Adipocyte (in vitro differentiated cells): ENCODE measurements at regions not wholly inside any gene's neighbourhood (a gene's known extent, or its start where the extent isn't known, plus 50 kb on each side); places are given as distances from the start of the nearest gene placed in this dataset.

Experiments used
- DNase-seq: peaks from one replicate; pipeline ENCODE4 v3.0.0-alpha.2; 2015; ENCODE audit warnings: low read depth
- H3K27me3 ChIP-seq: replicated peaks from 2 replicates; pipeline ENCODE4 v1.7.0; 2013; ENCODE audit warnings: mild to moderate bottlenecking, low read length, moderate library complexity; ENCODE audit not compliant: control insufficient read depth, insufficient read depth
- H3K36me3 ChIP-seq: 2 replicates; pipeline ENCODE4 v1.7.0; 2013; ENCODE audit warnings: low read length, mild to moderate bottlenecking, moderate library complexity; ENCODE audit not compliant: control insufficient read depth, insufficient read depth, severe bottlenecking
- H3K4me1 ChIP-seq: 2 replicates; pipeline ENCODE4 v1.7.0; 2013; ENCODE audit warnings: mild to moderate bottlenecking, low read length, moderate library complexity; ENCODE audit not compliant: control insufficient read depth, insufficient read depth
- H3K4me3 ChIP-seq: 2 replicates; pipeline ENCODE4 v1.7.0; 2013; ENCODE audit warnings: mild to moderate bottlenecking, low read length, moderate library complexity
- H3K9ac ChIP-seq: 2 replicates; pipeline ENCODE4 v1.7.0; 2013; ENCODE audit warnings: mild to moderate bottlenecking, low read length, moderate library complexity
- H3K9me3 ChIP-seq: 2 replicates; pipeline ENCODE4 v1.7.0; 2013; ENCODE audit warnings: mild to moderate bottlenecking, low read length, moderate library complexity; ENCODE audit not compliant: control insufficient read depth

DNA sequence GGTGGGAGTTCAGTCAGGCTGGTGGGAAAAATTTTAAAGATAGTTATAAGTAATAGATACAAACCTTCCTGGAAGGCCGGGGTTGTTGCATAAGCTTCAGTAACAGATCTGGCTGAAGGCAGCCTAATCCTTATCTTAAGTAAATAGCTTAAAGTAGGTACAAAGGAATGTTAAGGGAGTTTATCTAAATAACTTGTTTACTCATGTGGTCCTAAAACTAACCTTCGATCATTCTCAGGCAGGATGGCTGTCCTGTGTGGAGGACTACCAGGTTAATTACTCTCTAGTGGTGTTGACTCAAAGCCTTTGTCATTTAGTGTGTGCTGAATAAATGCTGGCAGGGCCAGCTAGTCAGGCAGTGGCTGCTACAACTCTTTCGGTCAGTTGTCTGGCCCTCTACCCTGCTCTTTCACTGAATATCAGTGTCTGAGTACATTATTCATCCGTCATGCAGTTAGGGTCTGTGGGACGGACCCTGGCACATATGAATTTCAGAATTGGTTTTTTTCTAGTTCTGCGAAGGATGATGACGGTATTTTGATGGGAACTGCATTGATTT lies 131.6 kb upstream of the TAB2 start:
- DNase-seq: no peak

DNA sequence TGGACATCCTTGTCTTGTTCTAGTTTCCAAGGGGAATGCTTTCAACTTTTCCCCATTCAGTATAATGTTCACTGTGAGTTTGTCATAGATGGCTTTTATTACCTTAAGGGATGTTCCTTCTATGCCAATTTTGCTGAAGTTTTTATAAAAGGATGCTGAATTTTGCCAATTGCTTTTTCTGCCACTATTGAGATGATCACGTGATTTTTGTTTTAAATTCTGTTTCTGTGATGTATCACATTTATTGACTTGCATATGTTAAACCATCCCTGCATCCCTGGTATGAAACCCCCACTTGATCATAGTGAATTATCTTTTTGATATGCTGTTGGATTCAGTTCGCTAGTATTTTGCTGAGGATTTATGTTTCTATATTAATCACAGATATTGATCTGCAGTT lies 130.6 kb upstream of the TAB2 start:
- Histone ChIP-seq H3K4me1 (no peaks in the 10 kb centered on the region), H3K9ac (no peak overlapping the region), H3K27me3 (no peaks in the 10 kb centered on the region)

More for the DNA sequence above, 131.6 kb upstream of the TAB2 start:
- Histone ChIP-seq H3K9me3 (peaks cover 31% of the 10 kb centered on the region), H3K27me3 (no peaks in the 10 kb centered on the region), H3K36me3 (no peaks in the 10 kb centered on the region), H3K4me1 (no peaks in the 10 kb centered on the region), H3K9ac (no peak overlapping the region), H3K4me3 (no peak overlapping the region)

GRCh38 chr6:149190224-149190831 lies 127.2 kb upstream of the TAB2 start:
- DNase-seq: no peak
- Histone ChIP-seq H3K9ac (no peak overlapping the region), H3K36me3 (no peaks in the 10 kb centered on the region), H3K9me3 (peaks cover 21% of the 10 kb centered on the region), H3K4me1 (no peaks in the 10 kb centered on the region), H3K27me3 (no peaks in the 10 kb centered on the region), H3K4me3 (no peak overlapping the region)

More for the DNA sequence above, 130.6 kb upstream of the TAB2 start:
- H3K4me3 ChIP-seq: no peak overlapping the region
- H3K36me3 ChIP-seq: no peaks in the 10 kb centered on the region
- no peak for DNase-seq
- peaks cover 31% of the 10 kb centered on the region for H3K9me3 ChIP-seq

DNA sequence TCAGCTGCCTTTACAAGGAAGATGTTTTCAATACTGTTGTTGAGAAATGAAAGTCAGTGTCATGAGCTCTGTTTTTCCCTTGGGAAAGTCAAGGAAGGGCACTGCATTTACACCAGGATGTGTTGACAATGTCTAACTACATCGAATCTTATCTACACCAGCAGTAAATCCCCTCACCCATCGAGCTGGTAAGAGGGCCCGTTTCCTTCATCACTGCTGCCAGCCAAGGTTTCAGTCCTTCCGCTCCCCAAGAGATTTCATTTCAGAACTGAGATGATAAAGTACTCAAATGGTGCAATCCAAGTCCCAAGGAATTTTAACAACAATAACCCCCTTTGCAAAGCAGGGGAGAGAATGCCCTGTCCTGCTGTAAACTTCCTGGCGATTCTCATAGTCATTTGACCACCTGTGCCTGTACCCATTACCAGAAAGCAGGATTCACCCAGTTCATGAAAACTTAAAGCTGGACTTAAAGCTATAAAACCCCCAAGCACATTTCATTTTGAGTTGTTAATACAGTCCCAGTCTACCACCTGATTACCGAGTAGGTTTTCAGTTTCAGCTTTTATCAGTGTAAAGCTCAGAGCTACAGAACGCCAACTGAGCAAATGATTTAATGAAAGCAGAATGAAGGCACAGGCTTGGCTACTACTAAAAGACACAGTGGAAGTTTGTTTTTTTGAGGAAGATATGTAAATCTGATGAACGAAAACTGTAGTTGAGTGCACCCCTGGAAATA lies 122.5 kb upstream of the TAB2 start:
- Histone ChIP-seq H3K9ac (no peak overlapping the region), H3K27me3 (peaks cover 6% of the 10 kb centered on the region), H3K9me3 (peaks cover 16% of the 10 kb centered on the region), H3K4me1 (no peaks in the 10 kb centered on the region), H3K36me3 (no peaks in the 10 kb centered on the region), H3K4me3 (no peak overlapping the region)
- no peak for DNase-seq

DNA sequence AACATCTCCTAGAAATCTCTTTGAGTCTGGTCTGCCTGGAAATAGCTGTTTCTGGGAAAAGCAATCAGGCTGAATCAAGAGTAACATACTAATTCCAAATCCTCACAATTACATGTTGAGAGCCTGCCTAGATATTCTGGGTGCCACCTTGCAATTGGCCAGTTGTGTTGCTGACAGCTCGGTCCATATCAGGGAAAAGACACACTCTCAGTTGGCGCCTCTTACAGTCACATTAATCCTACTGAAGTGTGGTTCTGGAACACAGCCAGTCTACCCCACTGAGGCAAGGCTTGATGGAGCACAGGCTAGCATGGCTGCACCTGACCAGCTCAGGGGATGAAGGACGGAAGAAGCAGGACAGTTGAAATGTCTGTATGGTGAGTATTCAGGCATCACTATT lies 121.4 kb upstream of the TAB2 start:
- H3K27me3 ChIP-seq: peaks cover 6% of the 10 kb centered on the region
- no peaks in the 10 kb centered on the region for H3K4me1 ChIP-seq
- H3K9me3 ChIP-seq: peaks cover 16% of the 10 kb centered on the region
- no peak overlapping the region for H3K9ac ChIP-seq
- H3K36me3 ChIP-seq: no peaks in the 10 kb centered on the region
- no peak for DNase-seq
- H3K4me3 ChIP-seq: no peak overlapping the region

DNA sequence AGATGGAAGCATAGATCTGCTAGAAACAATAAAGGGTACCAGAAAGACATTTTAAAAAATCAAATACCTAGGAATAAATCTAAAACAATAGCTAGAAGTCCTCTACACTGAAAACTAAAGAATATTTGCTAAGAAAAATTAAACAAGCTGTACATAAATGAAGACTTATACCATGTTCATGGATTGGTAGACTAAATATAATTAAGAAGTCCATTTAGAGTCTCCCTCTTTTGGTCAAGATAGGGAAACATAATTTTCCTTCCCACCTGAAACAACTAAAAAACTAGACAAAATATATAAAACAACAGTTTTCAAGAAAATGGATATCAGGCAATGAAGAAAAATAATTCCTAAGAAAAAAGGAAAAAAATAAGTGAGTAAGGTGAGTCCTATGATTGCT lies 120.0 kb upstream of the TAB2 start:
- no peak overlapping the region for H3K9ac ChIP-seq
- no peaks in the 10 kb centered on the region for H3K4me1 ChIP-seq
- no peaks in the 10 kb centered on the region for H3K36me3 ChIP-seq
- H3K9me3 ChIP-seq: peaks cover 16% of the 10 kb centered on the region
- no peak for DNase-seq
- peaks cover 6% of the 10 kb centered on the region for H3K27me3 ChIP-seq
- H3K4me3 ChIP-seq: no peak overlapping the region

DNA sequence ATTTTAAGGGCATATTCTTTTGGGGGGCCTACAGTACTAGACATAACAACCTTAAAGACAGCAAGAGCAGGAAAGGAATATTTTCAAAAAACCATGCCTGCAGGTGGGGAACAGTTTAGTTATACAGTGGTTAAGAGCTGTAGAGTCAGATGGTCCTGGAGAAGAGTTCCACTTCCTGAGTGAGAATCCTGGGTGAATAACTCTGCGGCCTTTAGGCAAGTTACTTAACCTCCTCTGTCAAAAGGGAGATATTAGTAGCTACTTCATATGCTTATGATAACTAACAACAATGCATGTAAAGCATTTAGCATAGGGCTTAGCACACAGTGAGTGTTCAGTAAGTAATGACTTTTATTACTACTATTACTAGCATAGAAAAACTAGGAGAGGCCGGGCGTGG lies 119.2 kb upstream of the TAB2 start:
- Histone ChIP-seq H3K4me1 (no peaks in the 10 kb centered on the region), H3K4me3 (no peak overlapping the region), H3K27me3 (peaks cover 6% of the 10 kb centered on the region), H3K36me3 (no peaks in the 10 kb centered on the region), H3K9me3 (peaks cover 16% of the 10 kb centered on the region), H3K9ac (no peak overlapping the region)
- DNase-seq: no peak

GRCh38 chr6:149200282-149200945 lies 117.1 kb upstream of the TAB2 start:
- Histone ChIP-seq H3K4me1 (no peaks in the 10 kb centered on the region), H3K4me3 (no peak overlapping the region), H3K27me3 (peaks cover 6% of the 10 kb centered on the region), H3K9ac (no peak overlapping the region), H3K9me3 (peaks cover 16% of the 10 kb centered on the region), H3K36me3 (no peaks in the 10 kb centered on the region)
- no peak for DNase-seq

DNA sequence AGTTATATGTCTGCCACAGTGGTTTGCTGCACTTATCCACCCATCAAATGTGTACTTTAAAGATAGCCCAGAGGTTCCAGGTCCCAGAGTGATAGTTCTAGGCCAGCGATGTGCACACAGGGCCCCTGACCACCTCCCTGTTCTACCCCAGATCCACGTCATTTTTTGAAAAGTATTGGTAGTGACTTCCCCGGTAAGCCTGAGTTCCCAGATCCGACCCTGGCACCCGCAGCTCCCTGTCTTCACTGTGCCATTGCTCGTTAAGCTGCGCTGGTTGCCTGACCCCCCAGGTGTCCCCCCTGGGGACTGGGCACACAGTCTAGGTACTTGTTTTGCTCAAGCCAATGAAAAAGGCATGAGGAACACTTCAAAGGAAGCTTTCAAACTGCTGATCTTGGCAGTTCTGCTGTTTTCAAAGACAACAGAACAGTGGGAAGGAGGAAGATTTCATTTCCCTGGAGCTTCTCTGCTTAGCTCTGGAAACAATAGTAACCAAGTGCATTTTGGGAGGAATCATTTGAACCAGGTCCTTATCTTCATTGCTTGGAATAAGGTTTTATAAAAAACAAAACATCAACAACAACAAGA lies 116.3 kb upstream of the TAB2 start:
- peaks cover 4% of the 10 kb centered on the region for H3K27me3 ChIP-seq
- no peak overlapping the region for H3K9ac ChIP-seq
- no peak overlapping the region for H3K4me3 ChIP-seq
- H3K36me3 ChIP-seq: no peaks in the 10 kb centered on the region
- DNase-seq: no peak
- no peaks in the 10 kb centered on the region for H3K4me1 ChIP-seq
- H3K9me3 ChIP-seq: peaks cover 16% of the 10 kb centered on the region

DNA sequence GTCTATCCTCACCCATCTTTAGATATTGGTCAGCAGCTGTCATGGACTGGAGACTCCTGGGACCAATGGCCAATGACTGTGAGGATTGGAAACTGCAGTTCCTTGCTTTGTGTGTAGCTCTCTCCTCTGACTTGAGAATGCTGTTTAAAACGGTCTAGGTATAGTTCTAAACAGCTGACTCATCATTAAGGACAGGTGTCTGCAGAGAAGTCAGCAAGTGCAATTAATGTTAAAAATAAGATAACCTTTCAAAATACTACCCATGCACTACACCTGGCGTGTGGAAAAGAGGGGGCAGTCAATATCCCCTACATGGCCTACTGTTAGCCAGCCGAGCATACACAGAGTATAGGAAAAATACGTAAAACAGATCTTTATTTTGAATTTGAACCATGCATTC lies 115.4 kb upstream of the TAB2 start:
- Histone ChIP-seq H3K4me1 (no peaks in the 10 kb centered on the region), H3K36me3 (no peaks in the 10 kb centered on the region), H3K9ac (no peak overlapping the region), H3K4me3 (no peak overlapping the region), H3K9me3 (peaks cover 12% of the 10 kb centered on the region), H3K27me3 (no peaks in the 10 kb centered on the region)
- no peak for DNase-seq

- Histone ChIP-seq H3K9me3 (peaks cover 9% of the 10 kb centered on the region), H3K27me3 (no peaks in the 10 kb centered on the region), H3K36me3 (no peaks in the 10 kb centered on the region), H3K9ac (no peak overlapping the region), H3K4me3 (no peak overlapping the region), H3K4me1 (no peaks in the 10 kb centered on the region)
- DNase-seq: no peak
Observed at GRCh38 chr6:149202952-149203351, 114.6 kb upstream of the TAB2 start.
